ENCODE measurements at regions not wholly inside any gene's neighbourhood (a gene's known extent, or its start where the extent isn't known, plus 50 kb on each side); places are given as distances from the start of the nearest gene placed in this dataset.
"Not testable (repeated sequence)": the region's sequence is repeated elsewhere in the genome, so short reads cannot be mapped to it uniquely, and the experiment has no call there.

- DNase-seq = no peak
Measured at GRCh38 chr2:88396209-88396608, 56.3 kb downstream of the FOXI3 start.

DNA sequence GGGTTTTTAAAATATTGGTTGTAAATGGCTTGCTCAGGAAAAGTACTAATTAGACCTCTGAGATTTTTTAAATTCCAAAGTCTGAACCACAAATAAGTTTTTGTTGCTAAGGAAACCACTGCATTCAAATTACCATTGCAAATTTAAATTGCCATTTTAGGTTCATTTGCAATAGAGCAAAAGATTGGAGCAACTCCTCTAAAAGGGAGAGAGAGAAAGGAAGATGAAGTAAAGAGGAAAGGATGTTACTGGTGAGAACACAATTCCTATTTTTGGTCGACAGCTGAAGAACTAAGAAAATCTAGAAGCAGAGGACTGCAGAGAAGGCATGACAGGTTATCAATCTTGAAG is 74.9 kb downstream of the FOXI3 start:
- DNase-seq = no peak

DNA sequence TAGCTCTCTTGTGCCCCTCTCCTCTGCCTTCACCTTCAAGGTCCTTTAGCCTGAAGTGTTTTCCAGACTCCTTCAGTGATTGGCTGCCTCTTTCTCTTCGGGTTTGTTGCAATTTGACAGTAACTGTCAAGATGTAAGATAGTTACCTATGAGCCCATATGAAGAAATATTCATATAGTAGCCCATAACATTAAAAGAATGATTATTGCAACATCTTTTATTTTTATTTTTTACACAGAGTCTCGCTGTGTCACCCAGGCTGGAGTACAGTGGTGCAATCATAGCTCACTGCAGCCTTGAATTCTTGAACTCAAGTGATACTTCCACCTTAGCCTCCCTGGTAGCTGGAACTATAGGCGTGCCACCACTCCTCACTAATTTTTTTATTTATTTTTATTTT is 80.5 kb downstream of the FOXI3 start:
- no peak for DNase-seq

GRCh38 chr2:88365408-88365807 is 87.1 kb downstream of the FOXI3 start:
- not testable (repeated sequence) for DNase-seq

DNA sequence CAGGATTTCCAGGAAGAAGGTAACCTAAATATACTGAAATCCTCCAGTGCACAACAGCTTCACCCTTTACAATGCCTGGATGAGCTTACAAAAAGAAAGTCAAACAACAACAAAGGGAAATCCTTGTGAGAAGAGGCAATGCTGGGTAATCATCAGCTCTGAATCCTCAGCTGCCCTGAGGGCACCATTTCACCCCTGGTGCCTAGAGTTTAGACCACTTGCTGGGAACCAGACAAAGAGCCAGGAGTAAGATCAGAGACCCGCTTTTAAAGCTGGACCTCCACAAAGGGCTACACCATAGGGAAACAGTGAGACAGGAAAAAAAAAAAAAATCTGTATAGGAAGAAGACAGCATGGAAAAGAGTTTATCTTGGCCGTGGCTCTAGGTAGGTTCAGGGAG is 97.0 kb downstream of the FOXI3 start:
- DNase-seq = no peak

DNA sequence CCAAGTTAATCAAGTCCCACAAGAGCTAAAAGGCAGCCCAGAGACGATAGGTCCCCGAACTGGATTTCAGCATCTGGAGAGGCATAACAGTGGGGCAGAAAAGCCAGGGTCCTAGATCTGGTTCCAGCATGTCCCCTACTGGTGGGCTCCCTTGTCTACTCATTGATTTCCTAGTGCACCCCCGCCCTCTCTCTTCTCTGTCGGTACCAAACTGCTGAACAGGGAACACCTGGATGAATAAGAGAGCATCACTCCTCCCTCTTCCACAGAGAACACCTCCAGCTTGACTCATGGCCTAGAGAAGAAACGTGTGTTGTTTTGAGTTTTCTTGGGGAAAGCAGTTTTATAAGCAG is 101.3 kb downstream of the FOXI3 start:
- no peak for DNase-seq

- peak; percentile 35 to 68 for DNase-seq
Measured at GRCh38 chr2:88350331-88351248, 101.9 kb downstream of the FOXI3 start.

- DNase-seq = no peak
Measured at GRCh38 chr2:88345842-88346241, 106.7 kb downstream of the FOXI3 start.

DNA sequence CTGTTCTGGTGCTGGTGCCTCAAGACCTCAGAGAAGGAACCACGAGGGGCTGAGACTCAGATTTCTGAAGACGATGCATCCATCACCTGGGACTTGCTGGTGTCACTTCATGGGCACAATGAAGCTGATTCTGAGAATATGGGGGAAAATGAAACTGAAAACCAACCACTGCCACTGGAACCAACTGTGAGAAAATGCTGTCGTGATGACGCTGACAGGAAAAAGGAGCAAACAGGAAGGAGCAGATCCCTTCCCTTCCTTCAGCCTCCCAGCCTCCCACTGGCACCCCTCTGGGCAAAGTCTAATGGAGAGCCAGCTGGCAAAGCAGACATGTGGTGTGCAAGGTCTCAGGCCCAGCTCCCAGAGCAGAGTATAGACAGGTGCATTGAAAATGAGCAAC is 109.7 kb downstream of the FOXI3 start:
- peak in 1 of 2 donors; percentile 14 for DNase-seq

DNA sequence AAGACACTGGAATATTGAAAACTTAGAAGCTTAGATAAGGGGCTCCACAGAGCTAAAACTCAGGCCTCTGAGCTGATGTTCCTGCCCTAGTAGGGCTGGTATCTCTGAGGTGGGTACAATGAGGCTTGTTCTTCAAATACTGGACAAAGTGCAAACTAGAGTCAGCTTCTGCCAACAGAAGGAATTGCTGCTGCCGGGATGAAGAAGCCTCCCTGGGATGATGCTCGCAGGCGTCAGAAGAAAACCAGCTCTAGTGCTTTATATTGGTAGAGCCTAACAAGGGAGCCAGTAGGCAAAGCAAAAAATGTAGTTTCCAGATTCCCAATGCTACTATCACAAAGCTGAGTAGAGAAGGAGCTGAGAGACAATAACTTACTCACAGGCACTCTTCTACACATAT is 118.1 kb downstream of the FOXI3 start:
- DNase-seq = no peak

DNA sequence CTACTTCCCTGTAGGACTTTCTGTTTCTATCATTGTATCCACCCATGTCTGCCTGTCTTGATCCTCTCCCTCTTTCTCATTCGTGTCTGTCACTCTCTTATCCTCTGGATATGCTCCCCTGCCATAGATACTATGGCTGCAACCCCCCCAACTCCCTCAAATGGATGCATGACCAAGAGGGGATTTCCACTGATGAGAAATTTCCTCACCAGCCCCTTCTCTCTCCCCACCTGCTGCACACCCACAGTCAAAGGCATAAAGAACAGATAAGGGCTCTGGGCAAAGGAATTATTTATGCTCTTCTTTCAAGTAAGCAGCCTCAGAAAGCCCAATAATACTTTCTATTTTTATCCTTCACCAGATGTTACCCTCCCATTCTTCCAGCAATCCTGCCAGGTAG is 121.3 kb downstream of the FOXI3 start:
- DNase-seq = no peak

DNA sequence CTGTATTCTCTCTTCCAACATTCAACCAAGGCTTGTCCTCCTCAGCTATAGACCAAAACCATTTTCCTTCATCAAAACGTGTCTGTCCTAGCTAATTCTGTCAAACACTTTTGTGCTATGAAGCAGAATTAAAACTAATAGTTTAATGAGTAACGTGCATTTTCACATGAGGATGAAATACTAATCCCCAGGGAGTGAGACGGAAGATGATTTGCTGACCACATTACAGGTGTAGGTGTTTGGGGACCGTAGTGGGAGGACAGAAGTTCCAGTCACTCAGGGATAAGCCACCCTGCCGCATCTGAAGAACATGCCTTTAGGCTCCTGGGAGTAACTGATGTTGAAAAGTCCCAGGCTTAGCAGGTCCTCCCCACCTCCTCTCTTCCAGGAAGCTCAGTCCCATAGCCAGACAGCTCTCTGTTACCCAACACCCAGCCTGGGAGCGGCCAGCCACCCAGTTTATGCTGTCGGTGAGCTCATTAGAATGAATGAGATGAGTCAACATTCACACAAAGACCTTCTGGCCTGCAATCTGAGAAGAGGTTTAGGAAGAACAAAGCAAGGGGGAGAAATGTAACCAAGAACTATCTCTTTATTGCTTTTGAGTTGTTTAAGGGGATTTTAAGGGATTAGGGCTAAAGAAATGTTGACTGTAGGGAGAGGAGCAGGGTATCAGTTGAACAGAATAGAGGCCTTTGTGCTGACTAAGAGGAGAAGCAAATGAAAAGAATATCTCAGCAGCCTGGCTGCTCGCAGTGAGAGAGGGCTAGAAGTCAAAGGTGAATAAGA is 122.5 kb downstream of the FOXI3 start:
- no peak for DNase-seq

GRCh38 chr2:88321449-88322248 is 130.8 kb downstream of the FOXI3 start:
- no peak for DNase-seq

GRCh38 chr2:88320076-88320773 is 132.3 kb downstream of the FOXI3 start:
- no peak for DNase-seq

- no peak for DNase-seq
Measured at GRCh38 chr2:88318956-88319330, 133.6 kb downstream of the FOXI3 start.

DNA sequence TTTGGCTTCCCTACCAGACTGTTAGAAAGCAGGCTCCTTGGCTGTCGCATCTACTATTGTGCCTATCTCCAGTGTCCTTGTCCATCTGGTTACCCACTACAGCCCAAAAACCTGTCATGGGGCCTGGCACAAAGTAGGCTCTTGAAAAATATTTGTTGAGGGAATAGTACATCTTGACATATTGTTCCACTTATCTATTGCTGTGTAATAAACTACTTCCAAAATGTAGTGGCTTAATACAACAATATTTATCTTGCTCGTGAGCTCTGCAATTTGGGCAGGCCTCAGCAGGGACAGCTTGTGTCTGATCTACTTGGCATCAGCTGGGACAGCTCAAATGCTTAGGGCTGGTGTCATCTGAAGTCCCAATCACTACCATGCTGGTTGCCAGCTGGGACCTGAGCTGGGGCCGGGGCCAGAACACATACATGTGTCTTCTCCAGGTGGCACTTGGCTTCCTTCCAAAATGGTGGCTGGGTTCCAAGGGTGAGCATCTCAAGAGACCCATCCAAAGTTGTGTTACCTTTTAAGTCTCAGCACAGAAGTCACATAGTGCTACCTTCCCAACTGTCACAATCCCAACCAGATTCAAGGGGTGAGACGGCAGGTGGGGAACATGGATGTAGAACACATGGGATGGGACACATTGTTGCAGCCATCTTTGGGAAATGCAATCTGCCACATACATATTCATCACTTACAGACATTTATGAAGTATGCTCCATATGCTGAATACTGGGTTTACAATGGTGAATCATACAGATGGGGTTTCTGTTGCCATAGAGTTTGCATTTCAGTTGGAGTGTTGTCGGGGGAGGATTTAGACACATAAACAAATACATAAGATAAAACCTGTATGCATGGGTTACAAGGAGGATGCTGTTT is 134.2 kb downstream of the FOXI3 start:
- DNase-seq = no peak

- no peak for DNase-seq
Measured at GRCh38 chr2:88310787-88311186, 140.6 kb downstream of the THNSL2 start.

DNA sequence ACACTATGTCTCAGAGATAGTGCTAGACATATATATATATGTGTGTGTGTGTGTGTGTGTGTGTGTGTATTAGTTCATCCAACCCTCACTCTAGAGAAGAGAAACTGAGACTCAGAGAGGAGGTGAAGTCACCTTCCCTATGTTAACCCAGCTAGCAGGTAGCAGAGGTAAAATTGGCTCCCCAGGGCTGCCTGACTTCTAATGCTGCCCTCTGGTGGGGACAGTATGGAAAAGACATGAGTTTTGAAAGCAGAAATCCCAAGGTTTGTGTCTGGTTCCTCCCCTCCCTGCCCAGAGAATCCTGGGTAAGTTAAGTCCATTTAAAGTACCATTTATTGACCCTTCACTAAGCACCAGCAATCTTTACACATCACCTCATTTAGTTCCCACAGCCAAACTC is 137.7 kb downstream of the THNSL2 start:
- peak in 1 of 2 donors; percentile 36 for DNase-seq

GRCh38 chr2:88303865-88304264 is 133.7 kb downstream of the THNSL2 start:
- no peak for DNase-seq

DNA sequence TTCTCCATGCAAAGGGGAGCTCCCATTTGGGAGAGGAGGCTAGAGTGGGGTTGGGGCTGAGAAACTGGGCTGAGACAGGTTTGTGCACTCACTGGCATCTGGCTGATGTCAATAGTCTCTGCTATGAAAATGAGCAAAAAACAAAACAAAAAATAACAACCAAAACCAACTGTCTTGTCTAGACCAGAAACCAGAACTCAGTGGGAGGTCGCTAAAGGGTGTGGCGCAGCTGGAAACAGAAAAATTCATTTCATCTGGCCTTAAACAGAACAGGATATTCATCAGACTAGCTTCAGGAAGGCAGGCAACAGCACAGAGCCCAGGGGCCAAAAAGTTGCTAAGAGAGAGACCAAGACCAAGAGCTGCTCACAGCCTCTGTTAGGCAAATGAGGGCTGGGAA is 126.1 kb downstream of the THNSL2 start:
- DNase-seq = no peak

DNA sequence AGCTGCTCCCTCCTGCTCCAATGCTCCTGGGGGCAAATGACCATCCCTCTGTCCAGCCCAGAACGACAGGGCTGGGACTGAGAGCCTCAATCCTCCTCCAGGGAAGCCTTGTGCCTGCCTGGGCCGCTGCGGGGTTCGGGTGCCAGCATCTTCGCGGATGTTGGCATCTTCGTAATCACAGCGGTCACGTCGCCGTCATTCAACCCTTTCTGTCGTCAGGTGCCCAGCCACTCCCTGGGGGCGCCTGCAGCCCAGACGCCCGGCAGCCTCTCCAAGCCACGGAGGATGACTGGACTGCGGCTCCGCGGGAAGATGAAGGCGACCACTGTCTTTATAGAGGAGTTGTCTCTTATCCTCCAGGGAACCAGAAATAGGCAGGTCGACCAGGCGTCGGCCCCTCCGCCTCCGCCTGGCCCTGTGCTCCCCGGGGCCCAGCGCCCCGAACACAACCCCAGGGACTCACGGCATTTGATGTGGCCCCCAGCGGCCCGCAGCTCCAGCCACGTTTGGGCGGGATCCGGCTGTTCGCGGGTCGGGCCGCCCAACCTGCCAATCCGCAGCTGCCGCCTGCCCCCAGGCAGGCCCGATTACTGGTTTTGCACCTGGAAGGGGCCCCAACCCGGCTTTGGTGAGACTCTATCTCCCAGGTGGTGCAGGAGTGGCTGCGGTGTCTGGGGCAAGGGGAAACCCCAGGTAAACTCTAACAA is 113.9 kb downstream of the THNSL2 start:
- no peak for DNase-seq
